WTC11 (cell line): ENCODE measurements at regions not wholly inside any gene's neighbourhood (a gene's known extent, or its start where the extent isn't known, plus 50 kb on each side); places are given as distances from the start of the nearest gene placed in this dataset.

ENCODE experiments used
- ATAC-seq: fragments of 200-7000 bp; cut with Tn5 transposase; 2 replicates; pipeline ENCODE4 v1.10.0; 2021; ENCODE audit warnings: mild to moderate bottlenecking, moderate library complexity
- CTCF ChIA-PET: fragments of 300-600 bp; sonication (Branson Sonifier 250); formaldehyde crosslinking; loops from one replicate; lab custom pipeline; 2021; ENCODE audit warnings: antibody characterized with exemption; lab: Charles Lee
- POLR2A ChIA-PET: fragments of 350-600 bp; sonication (Branson Sonifier 250); formaldehyde crosslinking; loops from one replicate; lab custom pipeline; 2021; ENCODE audit warnings: antibody characterized with exemption; lab: Charles Lee
- DNase-seq: peaks from one replicate; pipeline ENCODE4 v3.0.0; 2021; ENCODE audit warnings: low spot score
- H3K27ac Mint-ChIP-seq: 2 replicates; pipeline ENCODE4 v1.8.0; 2021; ENCODE audit warnings: mixed read lengths
- H3K27me3 Mint-ChIP-seq: 2 replicates; pipeline ENCODE4 v1.8.0; 2021; ENCODE audit warnings: low read depth, mild to moderate bottlenecking, moderate library complexity, mixed read lengths
- H3K36me3 Mint-ChIP-seq: 2 replicates; pipeline ENCODE4 v1.8.0; 2021; ENCODE audit warnings: mixed read lengths
- H3K4me1 Mint-ChIP-seq: 2 replicates; pipeline ENCODE4 v1.8.0; 2022; ENCODE audit warnings: mixed read lengths
- H3K4me3 Mint-ChIP-seq: 2 replicates; pipeline ENCODE4 v1.8.0; 2021; ENCODE audit warnings: mild to moderate bottlenecking, moderate library complexity, mixed read lengths
- H3K9me3 Mint-ChIP-seq: 2 replicates; pipeline ENCODE4 v1.8.0; 2021; ENCODE audit warnings: mixed read lengths
- AFF4 ChIP-seq: sonication (generic); formaldehyde crosslinking; IDR thresholded peaks from 2 replicates; pipeline ENCODE4 v1.8.1; 2023; ENCODE audit warnings: mild to moderate bottlenecking, missing genetic modification reagents, borderline replicate concordance
- ELF4 ChIP-seq: sonication (generic); formaldehyde crosslinking; IDR thresholded peaks from 2 replicates; pipeline ENCODE4 v1.8.1; 2022; ENCODE audit warnings: low read depth, mild to moderate bottlenecking, moderate library complexity, missing genetic modification reagents
- GABPB1 ChIP-seq: sonication (generic); formaldehyde crosslinking; IDR thresholded peaks from 2 replicates; pipeline ENCODE4 v1.8.1; 2023; ENCODE audit warnings: mild to moderate bottlenecking, missing genetic modification reagents
- IRF2 ChIP-seq: sonication (generic); formaldehyde crosslinking; IDR thresholded peaks from 2 replicates; pipeline ENCODE4 v1.8.0; 2022; ENCODE audit warnings: low read depth, missing genetic modification reagents, borderline replicate concordance
- KAT7 ChIP-seq: sonication (generic); formaldehyde crosslinking; IDR thresholded peaks from 2 replicates; pipeline ENCODE4 v1.8.1; 2023; ENCODE audit warnings: missing genetic modification reagents, mild to moderate bottlenecking, borderline replicate concordance
- MAX ChIP-seq: sonication (generic); formaldehyde crosslinking; IDR thresholded peaks from 2 replicates; pipeline ENCODE4 v1.8.0; 2022; ENCODE audit warnings: mild to moderate bottlenecking, missing genetic modification reagents
- MYBL2 ChIP-seq: sonication (generic); formaldehyde crosslinking; IDR thresholded peaks from 2 replicates; pipeline ENCODE4 v1.8.1; 2023; ENCODE audit warnings: mild to moderate bottlenecking, moderate library complexity, missing genetic modification reagents
- NFATC4 ChIP-seq: fragments of 250-450 bp; sonication (Bioruptor Pico); IDR thresholded peaks from 2 replicates; pipeline ENCODE4 v1.9.0; 2021; ENCODE audit warnings: mild to moderate bottlenecking
- OVOL2 ChIP-seq: fragments of 250-450 bp; sonication (Bioruptor Pico); IDR thresholded peaks from 2 replicates; pipeline ENCODE4 v1.9.0; 2021; ENCODE audit warnings: mild to moderate bottlenecking, borderline replicate concordance
- PRRX2 ChIP-seq: fragments of 250-450 bp; sonication (Bioruptor Pico); IDR thresholded peaks from 2 replicates; pipeline ENCODE4 v1.8.0; 2021; ENCODE audit warnings: mild to moderate bottlenecking
- RELA ChIP-seq: sonication (generic); formaldehyde crosslinking; IDR thresholded peaks from 2 replicates; pipeline ENCODE4 v1.8.1; 2022; ENCODE audit warnings: missing genetic modification reagents, mild to moderate bottlenecking, borderline replicate concordance
- SMAD3 ChIP-seq: sonication (generic); formaldehyde crosslinking; IDR thresholded peaks from 2 replicates; pipeline ENCODE4 v1.8.0; 2022; ENCODE audit warnings: missing genetic modification reagents, mild to moderate bottlenecking, borderline replicate concordance
- SP1 ChIP-seq: sonication (generic); formaldehyde crosslinking; conservative IDR thresholded peaks from 2 replicates; pipeline ENCODE4 v1.8.1; 2022; ENCODE audit warnings: missing genetic modification reagents
- STAT6 ChIP-seq: sonication (generic); formaldehyde crosslinking; conservative IDR thresholded peaks from 2 replicates; pipeline ENCODE4 v1.8.1; 2023; ENCODE audit warnings: mild to moderate bottlenecking, low read depth, missing genetic modification reagents, moderate library complexity
- USF2 ChIP-seq: sonication (generic); formaldehyde crosslinking; IDR thresholded peaks from 2 replicates; pipeline ENCODE4 v1.8.1; 2023; ENCODE audit warnings: mild to moderate bottlenecking, missing genetic modification reagents, moderate library complexity
- ZMAT4 ChIP-seq: fragments of 250-450 bp; sonication (Bioruptor Pico); IDR thresholded peaks from 2 replicates; pipeline ENCODE4 v1.9.0; 2021; ENCODE audit warnings: mild to moderate bottlenecking
- ZNF219 ChIP-seq: sonication (generic); formaldehyde crosslinking; IDR thresholded peaks from 2 replicates; pipeline ENCODE4 v1.8.0; 2023; ENCODE audit warnings: missing genetic modification reagents, mild to moderate bottlenecking, borderline replicate concordance
- ZNF317 ChIP-seq: sonication (generic); formaldehyde crosslinking; IDR thresholded peaks from 2 replicates; pipeline ENCODE4 v1.8.1; 2023; ENCODE audit warnings: low read depth, mild to moderate bottlenecking, moderate library complexity, missing genetic modification reagents, borderline replicate concordance
- ZNF416 ChIP-seq: fragments of 250-450 bp; sonication (Bioruptor Pico); IDR thresholded peaks from 2 replicates; pipeline ENCODE4 v1.9.0; 2021; ENCODE audit warnings: mild to moderate bottlenecking, inconsistent platforms
- ZNF425 ChIP-seq: fragments of 250-450 bp; sonication (Bioruptor Pico); conservative IDR thresholded peaks from 2 replicates; pipeline ENCODE4 v1.9.0; 2021; ENCODE audit warnings: mild to moderate bottlenecking
- ZNF512 ChIP-seq: sonication (generic); formaldehyde crosslinking; IDR thresholded peaks from 2 replicates; pipeline ENCODE4 v1.8.1; 2022; ENCODE audit warnings: missing genetic modification reagents, borderline replicate concordance
- ZNF671 ChIP-seq: fragments of 250-450 bp; sonication (Bioruptor Pico); IDR thresholded peaks from 2 replicates; pipeline ENCODE4 v1.8.0; 2021; ENCODE audit warnings: mild to moderate bottlenecking

GRCh38 chr15:70526221-70526973 lies 237.0 kb downstream of the UACA start:
- no peaks in the 10 kb centered on the region for H3K36me3 Mint-ChIP-seq
- no peak overlapping the region for H3K27ac Mint-ChIP-seq
- no peaks in the 10 kb centered on the region; the same call in 1 of the 2 replicates for H3K27me3 Mint-ChIP-seq
- ATAC-seq (no peak), DNase-seq (no peak)
- no peaks in the 10 kb centered on the region for H3K9me3 Mint-ChIP-seq
- TF ChIP-seq ZNF317 (CRISPR knock-in tag): no peak
- TF ChIP-seq MAX (CRISPR knock-in tag): no peak
- TF ChIP-seq SMAD3 (CRISPR knock-in tag): no peak
- no peak for TF ChIP-seq SP1 (CRISPR knock-in tag)
- no peak for TF ChIP-seq STAT6 (CRISPR knock-in tag)
- TF ChIP-seq ZNF219 (CRISPR knock-in tag): no peak
- TF ChIP-seq ZNF416 (CRISPR knock-in tag): no peak
- no peak for TF ChIP-seq PRRX2 (CRISPR knock-in tag)
- no peak for TF ChIP-seq ZMAT4 (CRISPR knock-in tag)
- TF ChIP-seq USF2 (CRISPR knock-in tag): no peak
- TF ChIP-seq KAT7 (CRISPR knock-in tag): no peak
- TF ChIP-seq MYBL2 (CRISPR knock-in tag): no peak
- ChIA-PET POLR2A (no interaction called here), CTCF (interaction anchor here (1.0 kb wide), 1 partner anchor 285 kb away, joined by 3 read pairs; no protein-coding TSS in a partner anchor)
- H3K4me3 Mint-ChIP-seq: no peak overlapping the region
- H3K4me1 Mint-ChIP-seq: peaks cover 33% of the 10 kb centered on the region

- POLR2A ChIA-PET: no interaction called here
- ATAC-seq: no peak
- Mint-ChIP-seq H3K36me3 (no peaks in the 10 kb centered on the region), H3K4me3 (no peak overlapping the region), H3K4me1 (peaks cover 34% of the 10 kb centered on the region), H3K9me3 (no peaks in the 10 kb centered on the region), H3K27me3 (no peaks in the 10 kb centered on the region; the same call in 1 of the 2 replicates), H3K27ac (no peak overlapping the region)
- CTCF ChIA-PET: interaction anchor here (1.5 kb wide), 1 partner anchor 197 kb away, joined by 3 read pairs; no protein-coding TSS in a partner anchor
- no peak for DNase-seq
- TF ChIP-seq NFATC4: no peak
- no peak for TF ChIP-seq IRF2 (CRISPR knock-in tag)
- no peak for TF ChIP-seq ZNF512 (CRISPR knock-in tag)
- no peak for TF ChIP-seq RELA (CRISPR knock-in tag)
- TF ChIP-seq AFF4: no peak
- no peak for TF ChIP-seq ZNF425 (CRISPR knock-in tag)
- no peak for TF ChIP-seq MAX (CRISPR knock-in tag)
- TF ChIP-seq GABPB1 (CRISPR knock-in tag): no peak
- no peak for TF ChIP-seq ELF4 (CRISPR knock-in tag)
- TF ChIP-seq ZNF671 (CRISPR knock-in tag): no peak
- no peak for TF ChIP-seq OVOL2
These were observed 237.8 kb downstream of the UACA start for GRCh38 chr15:70525551-70525950.
